IMR-90 (cell line): ENCODE measurements at regions not wholly inside any gene's neighbourhood (a gene's known extent, or its start where the extent isn't known, plus 50 kb on each side); places are given as distances from the start of the nearest gene placed in this dataset.
A peak's percentile ranks its signal among the peaks of the same experiment; 100 is the strongest.

Experiments
- ATAC-seq: fragments of 200-7000 bp; cut with Tn5 transposase; 2 replicates; pipeline ENCODE4 v1.9.1; 2020; ENCODE audit warnings: low read depth, mild to moderate bottlenecking, moderate library complexity
- BruUV-seq: library from RNA; stranded (reverse); fragments of 400-500 nt; replicated peaks from 2 replicates; lab custom pipeline; 2021; lab: Mats Ljungman, UMichigan
- CTCF ChIA-PET: fragments of 300-600 bp; formaldehyde crosslinking; extraction: SDS; loops from one replicate; lab custom pipeline; 2021; ENCODE audit warnings: antibody characterized with exemption; lab: Yijun Ruan, JAX
- POLR2A ChIA-PET: fragments of 300-600 bp; sonication (Branson Sonifier 250); formaldehyde crosslinking; loops from one replicate; lab custom pipeline; 2022; ENCODE audit warnings: antibody characterized with exemption; ENCODE audit not compliant: unreplicated experiment; lab: Charles Lee
- DNase-seq: peaks from one replicate; pipeline ENCODE4 v3.0.0; 2013
- H2AFZ ChIP-seq: replicated peaks from 2 replicates; pipeline ENCODE3; 2013; ENCODE audit warnings: low read length, mild to moderate bottlenecking; ENCODE audit not compliant: poor library complexity
- H2AK5ac ChIP-seq: 2 replicates; pipeline ENCODE4 v1.6.1; 2013; ENCODE audit warnings: low read depth, low read length, inconsistent platforms
- H2AK9ac ChIP-seq: replicated peaks from 2 replicates; pipeline ENCODE3; 2013; ENCODE audit warnings: mild to moderate bottlenecking, low read depth, low read length, moderate library complexity; ENCODE audit not compliant: poor library complexity
- H2BK120ac ChIP-seq: 2 replicates; pipeline ENCODE4 v1.6.1; 2013; ENCODE audit warnings: low read depth, low read length, inconsistent platforms
- H2BK15ac ChIP-seq: 3 replicates; pipeline ENCODE4 v1.6.1; 2013; ENCODE audit warnings: low read depth, low read length, inconsistent platforms
- H2BK20ac ChIP-seq: 2 replicates; pipeline ENCODE4 v1.6.1; 2013; ENCODE audit warnings: low read depth, mild to moderate bottlenecking, inconsistent platforms, low read length, moderate library complexity
- H2BK5ac ChIP-seq: 2 replicates; pipeline ENCODE4 v1.6.1; 2013; ENCODE audit warnings: mild to moderate bottlenecking, low read depth, low read length, inconsistent platforms; ENCODE audit not compliant: poor library complexity, severe bottlenecking
- H3K14ac ChIP-seq: replicated peaks from 2 replicates; pipeline ENCODE4 v1.6.1; 2013; ENCODE audit warnings: low read depth, low read length, inconsistent platforms
- H3K18ac ChIP-seq: 2 replicates; pipeline ENCODE4 v1.6.1; 2013; ENCODE audit warnings: low read depth, low read length, control low read depth
- H3K23ac ChIP-seq: 2 replicates; pipeline ENCODE4 v1.6.1; 2013; ENCODE audit warnings: low read depth, low read length, inconsistent platforms
- H3K27ac ChIP-seq: 2 replicates; pipeline ENCODE4 v1.5.1; 2013; ENCODE audit warnings: mild to moderate bottlenecking, control low read depth, low read length; ENCODE audit not compliant: insufficient read depth
- H3K27me3 ChIP-seq: 2 replicates; pipeline ENCODE4 v1.6.1; 2013; ENCODE audit warnings: low read length; ENCODE audit not compliant: control insufficient read depth, insufficient read depth
- H3K36me3 ChIP-seq: 2 replicates; pipeline ENCODE4 v1.6.1; 2013; ENCODE audit warnings: low read length, mixed read lengths; ENCODE audit not compliant: control insufficient read depth, insufficient read depth
- H3K4ac ChIP-seq: 2 replicates; pipeline ENCODE4 v1.6.1; 2013; ENCODE audit warnings: low read depth, low read length, inconsistent platforms
- H3K4me1 ChIP-seq: 2 replicates; pipeline ENCODE4 v1.6.1; 2013; ENCODE audit warnings: low read length, mixed read lengths; ENCODE audit not compliant: control insufficient read depth, insufficient read depth
- H3K4me2 ChIP-seq: 2 replicates; pipeline ENCODE4 v1.6.1; 2013; ENCODE audit warnings: low read depth, mild to moderate bottlenecking, control low read depth, low read length, moderate library complexity
- H3K4me3 ChIP-seq: 2 replicates; pipeline ENCODE4 v1.5.1; 2013; ENCODE audit warnings: low read depth, mild to moderate bottlenecking, control low read depth, low read length, moderate library complexity; ENCODE audit not compliant: insufficient read depth
- H3K56ac ChIP-seq: 2 replicates; pipeline ENCODE4 v1.6.1; 2013; ENCODE audit warnings: low read length, inconsistent platforms; ENCODE audit not compliant: insufficient read depth; ENCODE audit errors: extremely low read depth
- H3K79me1 ChIP-seq, 2 experiments: 2 replicates each; pipeline ENCODE4 v1.6.1; 2013; ENCODE audit warnings: low read length in 2 of 2, inconsistent platforms in 1 of 2, low read depth in 1 of 2
- H3K9ac ChIP-seq: 2 replicates; pipeline ENCODE4 v1.6.1; 2013; ENCODE audit warnings: low read depth, low read length, control low read depth
- H3K9me1 ChIP-seq: 2 replicates; pipeline ENCODE4 v1.6.1; 2013; ENCODE audit warnings: low read length, inconsistent platforms; ENCODE audit not compliant: insufficient read depth
- H3K9me3 ChIP-seq: 2 replicates; pipeline ENCODE4 v1.6.1; 2013; ENCODE audit warnings: low read length; ENCODE audit not compliant: control insufficient read depth, insufficient read depth
- H4K20me1 ChIP-seq: 2 replicates; pipeline ENCODE4 v1.6.1; 2013; ENCODE audit warnings: low read length, inconsistent platforms; ENCODE audit not compliant: insufficient read depth
- H4K5ac ChIP-seq: 2 replicates; pipeline ENCODE4 v1.6.1; 2013; ENCODE audit warnings: mild to moderate bottlenecking, low read depth, low read length, control low read depth
- H4K8ac ChIP-seq, 2 experiments: 2 replicates each; pipeline ENCODE4 v1.6.1; 2013; ENCODE audit warnings: low read depth in 2 of 2, low read length in 2 of 2, control low read depth in 1 of 2, inconsistent platforms in 1 of 2
- H4K91ac ChIP-seq: 2 replicates; pipeline ENCODE4 v1.6.1; 2013; ENCODE audit warnings: low read depth, low read length, inconsistent platforms; ENCODE audit not compliant: insufficient read depth
- BHLHE40 ChIP-seq: fragments of 150-350 bp; IDR thresholded peaks from 2 replicates; pipeline ENCODE4 v1.6.1; 2016; ENCODE audit warnings: mild to moderate bottlenecking, low read depth, low read length
- CHD1 ChIP-seq: IDR thresholded peaks from 2 replicates; pipeline ENCODE4 v1.6.1; 2012; ENCODE audit warnings: low read depth, low read length, improper control_type of control experiment
- FOS ChIP-seq: fragments of 150-350 bp; IDR thresholded peaks from 2 replicates; pipeline ENCODE4 v1.6.1; 2016; ENCODE audit warnings: low read depth, low read length
- MAFK ChIP-seq: IDR thresholded peaks from 2 replicates; pipeline ENCODE4 v1.6.1; 2012; ENCODE audit warnings: low read depth, low read length, improper control_type of control experiment
- MXI1 ChIP-seq: IDR thresholded peaks from 2 replicates; pipeline ENCODE4 v1.6.1; 2012; ENCODE audit warnings: low read depth, mild to moderate bottlenecking, low read length, moderate library complexity, borderline replicate concordance
- NFE2L2 ChIP-seq: fragments of 150-350 bp; IDR thresholded peaks from 2 replicates; pipeline ENCODE4 v1.6.1; 2016; ENCODE audit warnings: low read depth, mild to moderate bottlenecking, low read length
- POLR2A ChIP-seq: IDR thresholded peaks from 2 replicates; pipeline ENCODE4 v1.6.1; 2012; ENCODE audit warnings: mild to moderate bottlenecking, low read depth, low read length
- RAD21 ChIP-seq: IDR thresholded peaks from 2 replicates; pipeline ENCODE4 v1.6.1; 2012; ENCODE audit warnings: low read length, improper control_type of control experiment
- RCOR1 ChIP-seq: IDR thresholded peaks from 2 replicates; pipeline ENCODE4 v1.6.1; 2012; ENCODE audit warnings: mild to moderate bottlenecking, low read length, improper control_type of control experiment; ENCODE audit not compliant: insufficient replicate concordance
- RFX5 ChIP-seq: IDR thresholded peaks from 2 replicates; pipeline ENCODE4 v1.8.0; 2012; ENCODE audit warnings: low read depth, mild to moderate bottlenecking, low read length, moderate library complexity
- SMC3 ChIP-seq: fragments of 150-350 bp; IDR thresholded peaks from 2 replicates; pipeline ENCODE4 v1.6.1; 2016; ENCODE audit warnings: low read depth, mild to moderate bottlenecking, antibody characterized with exemption, low read length, moderate library complexity
- WGBS, 2 experiments: methylation state at CpG; one replicate each; pipeline versions ENCODE4 v1.1.5 to v1.1.7; 2013; ENCODE audit warnings: missing lambda C conversion rate in 2 of 2; ENCODE audit not compliant: insufficient read length in 1 of 2; ENCODE audit errors: extremely low coverage in 2 of 2; 5-methylcytosine and 5-hydroxymethylcytosine counted together
- dilution Hi-C: fragments of 300-500 bp; cut with HindIII; formaldehyde crosslinking; loops from one replicate; pipeline ENCODE4 v1.14.3; 2018; ENCODE audit warnings: low sequenced_read_pairs; ENCODE audit not compliant: unreplicated experiment
- in situ Hi-C: fragments of 300-500 bp; cut with MboI; formaldehyde crosslinking; loops from 3 replicates; pipeline ENCODE4 v1.14.3; 2019; ENCODE audit warnings: low sequenced_read_pairs, inconsistent platforms, mixed read lengths
- intact Hi-C: fragments of 100-400 bp; cut with micrococcal nuclease; formaldehyde crosslinking; loops from 2 replicates; pipeline ENCODE4 v1.10.0; 2022
- TF ChIP-seq, protein P1 (sequence below): fragments of 150-350 bp; IDR thresholded peaks from 2 replicates; pipeline ENCODE4 v1.6.1; 2017; ENCODE audit warnings: mild to moderate bottlenecking, antibody characterized with exemption, low read length, low read depth
- TF ChIP-seq, protein P2 (sequence below): conservative IDR thresholded peaks from 2 replicates; pipeline ENCODE4 v1.5.1; 2012; ENCODE audit warnings: mild to moderate bottlenecking, low read depth, low read length, improper control_type of control experiment
- TF ChIP-seq, protein P3 (sequence below): fragments of 150-350 bp; IDR thresholded peaks from 2 replicates; pipeline ENCODE4 v1.6.1; 2016; ENCODE audit warnings: low read depth, mild to moderate bottlenecking, low read length, moderate library complexity, borderline replicate concordance

DNA sequence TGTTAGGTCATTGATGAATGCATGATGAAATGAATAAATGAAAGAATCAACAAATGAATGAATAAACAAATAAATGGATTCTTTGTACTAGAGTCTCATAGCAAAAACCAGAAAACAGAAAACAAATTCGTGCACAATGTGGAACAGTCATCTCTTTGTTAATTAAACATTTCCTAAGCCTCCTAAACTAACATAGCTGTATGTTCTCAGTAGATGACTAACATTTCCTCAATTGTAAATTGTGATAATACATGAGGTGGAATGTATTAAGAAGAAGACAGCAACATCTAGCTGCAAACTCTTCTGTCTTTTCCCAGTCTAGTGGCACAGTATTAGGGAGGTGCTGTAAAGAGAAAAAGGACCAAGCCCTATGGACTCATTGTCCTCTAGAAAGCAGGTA, 1021.0 kb downstream of the MCTP2 start:
- TF ChIP-seq MAFK (no peak), RFX5 (no peak), BHLHE40 (no peak), MXI1 (no peak), RCOR1 (no peak), FOS (no peak), NFE2L2 (no peak), SMC3 (no peak), CHD1 (no peak), RAD21 (no peak), POLR2A (no peak)
- TF ChIP-seq, protein P1, sequence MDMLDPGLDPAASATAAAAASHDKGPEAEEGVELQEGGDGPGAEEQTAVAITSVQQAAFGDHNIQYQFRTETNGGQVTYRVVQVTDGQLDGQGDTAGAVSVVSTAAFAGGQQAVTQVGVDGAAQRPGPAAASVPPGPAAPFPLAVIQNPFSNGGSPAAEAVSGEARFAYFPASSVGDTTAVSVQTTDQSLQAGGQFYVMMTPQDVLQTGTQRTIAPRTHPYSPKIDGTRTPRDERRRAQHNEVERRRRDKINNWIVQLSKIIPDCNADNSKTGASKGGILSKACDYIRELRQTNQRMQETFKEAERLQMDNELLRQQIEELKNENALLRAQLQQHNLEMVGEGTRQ: no peak
- TF ChIP-seq, protein P2, sequence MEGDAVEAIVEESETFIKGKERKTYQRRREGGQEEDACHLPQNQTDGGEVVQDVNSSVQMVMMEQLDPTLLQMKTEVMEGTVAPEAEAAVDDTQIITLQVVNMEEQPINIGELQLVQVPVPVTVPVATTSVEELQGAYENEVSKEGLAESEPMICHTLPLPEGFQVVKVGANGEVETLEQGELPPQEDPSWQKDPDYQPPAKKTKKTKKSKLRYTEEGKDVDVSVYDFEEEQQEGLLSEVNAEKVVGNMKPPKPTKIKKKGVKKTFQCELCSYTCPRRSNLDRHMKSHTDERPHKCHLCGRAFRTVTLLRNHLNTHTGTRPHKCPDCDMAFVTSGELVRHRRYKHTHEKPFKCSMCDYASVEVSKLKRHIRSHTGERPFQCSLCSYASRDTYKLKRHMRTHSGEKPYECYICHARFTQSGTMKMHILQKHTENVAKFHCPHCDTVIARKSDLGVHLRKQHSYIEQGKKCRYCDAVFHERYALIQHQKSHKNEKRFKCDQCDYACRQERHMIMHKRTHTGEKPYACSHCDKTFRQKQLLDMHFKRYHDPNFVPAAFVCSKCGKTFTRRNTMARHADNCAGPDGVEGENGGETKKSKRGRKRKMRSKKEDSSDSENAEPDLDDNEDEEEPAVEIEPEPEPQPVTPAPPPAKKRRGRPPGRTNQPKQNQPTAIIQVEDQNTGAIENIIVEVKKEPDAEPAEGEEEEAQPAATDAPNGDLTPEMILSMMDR: no peak
- TF ChIP-seq, protein P3, sequence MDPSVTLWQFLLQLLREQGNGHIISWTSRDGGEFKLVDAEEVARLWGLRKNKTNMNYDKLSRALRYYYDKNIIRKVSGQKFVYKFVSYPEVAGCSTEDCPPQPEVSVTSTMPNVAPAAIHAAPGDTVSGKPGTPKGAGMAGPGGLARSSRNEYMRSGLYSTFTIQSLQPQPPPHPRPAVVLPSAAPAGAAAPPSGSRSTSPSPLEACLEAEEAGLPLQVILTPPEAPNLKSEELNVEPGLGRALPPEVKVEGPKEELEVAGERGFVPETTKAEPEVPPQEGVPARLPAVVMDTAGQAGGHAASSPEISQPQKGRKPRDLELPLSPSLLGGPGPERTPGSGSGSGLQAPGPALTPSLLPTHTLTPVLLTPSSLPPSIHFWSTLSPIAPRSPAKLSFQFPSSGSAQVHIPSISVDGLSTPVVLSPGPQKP: no peak
- peak overlapping the region; percentile 57; the same call in 1 of the 2 replicates for H3K14ac ChIP-seq
- dilution Hi-C loops: no loop called here
- no peak overlapping the region for H2AK5ac ChIP-seq
- H3K79me1 ChIP-seq: no peaks in the 10 kb centered on the region
- peaks cover 5% of the 10 kb centered on the region for H3K9me1 ChIP-seq
- H3K27me3 ChIP-seq: no peaks in the 10 kb centered on the region
- BruUV-seq: no TSS peak
- H3K9ac ChIP-seq: peak overlapping the region; percentile 58; the same call in 1 of the 2 replicates
- WGBS, 2 experiments: no CpG with 5 or more reads among the region's 1 CpG
- H4K91ac ChIP-seq: peak overlapping the region; percentile 86
- in situ Hi-C loops: loop anchor here (25.0 kb wide), 1 partner anchor 1985 kb away; no protein-coding TSS in a partner anchor
- H3K4me1 ChIP-seq: peaks cover 5% of the 10 kb centered on the region
- H4K20me1 ChIP-seq: no peaks in the 10 kb centered on the region
- H2BK5ac ChIP-seq: peak overlapping the region; percentile 65
- peak overlapping the region; percentile 55; the same call in 1 of the 2 replicates for H3K23ac ChIP-seq
- no peak overlapping the region for H3K4me3 ChIP-seq
- peak overlapping the region; percentile 63 for H3K4ac ChIP-seq
- intact Hi-C loops: loop anchor here (10.0 kb wide), 3 partner anchors 302 to 1172 kb away; no protein-coding TSS in a partner anchor
- peak overlapping the region; percentile 75 for H2BK120ac ChIP-seq
- H3K56ac ChIP-seq: peak overlapping the region; percentile 24; the same call in 1 of the 2 replicates
- ChIA-PET CTCF (no interaction called here), POLR2A (no interaction called here)
- peak overlapping the region; percentile 47; the same call in 1 of the 3 replicates for H2BK15ac ChIP-seq
- DNase-seq: peak; percentile 49
- no peaks in the 10 kb centered on the region for H3K36me3 ChIP-seq
- H2BK20ac ChIP-seq: peak overlapping the region; percentile 57
- H2AFZ ChIP-seq: no peak overlapping the region
- H3K27ac ChIP-seq: peak overlapping the region; percentile 72; the same call in 1 of the 2 replicates
- peak overlapping the region; percentile 89; the same call in 1 of the 2 replicates for H3K18ac ChIP-seq
- H3K9me3 ChIP-seq: no peaks in the 10 kb centered on the region
- no peak overlapping the region for H2AK9ac ChIP-seq
- peak; percentile 85 for ATAC-seq
- peak overlapping the region; percentile 30 for H4K5ac ChIP-seq
- peak overlapping the region; percentile 69 for H3K4me2 ChIP-seq
- peak overlapping the region; percentile 10 to 17; a peak in 2 of 4 replicates for H4K8ac ChIP-seq
